ENCODE measurements at regions not wholly inside any gene's neighbourhood (a gene's known extent, or its start where the extent isn't known, plus 50 kb on each side); places are given as distances from the start of the nearest gene placed in this dataset.

DNA sequence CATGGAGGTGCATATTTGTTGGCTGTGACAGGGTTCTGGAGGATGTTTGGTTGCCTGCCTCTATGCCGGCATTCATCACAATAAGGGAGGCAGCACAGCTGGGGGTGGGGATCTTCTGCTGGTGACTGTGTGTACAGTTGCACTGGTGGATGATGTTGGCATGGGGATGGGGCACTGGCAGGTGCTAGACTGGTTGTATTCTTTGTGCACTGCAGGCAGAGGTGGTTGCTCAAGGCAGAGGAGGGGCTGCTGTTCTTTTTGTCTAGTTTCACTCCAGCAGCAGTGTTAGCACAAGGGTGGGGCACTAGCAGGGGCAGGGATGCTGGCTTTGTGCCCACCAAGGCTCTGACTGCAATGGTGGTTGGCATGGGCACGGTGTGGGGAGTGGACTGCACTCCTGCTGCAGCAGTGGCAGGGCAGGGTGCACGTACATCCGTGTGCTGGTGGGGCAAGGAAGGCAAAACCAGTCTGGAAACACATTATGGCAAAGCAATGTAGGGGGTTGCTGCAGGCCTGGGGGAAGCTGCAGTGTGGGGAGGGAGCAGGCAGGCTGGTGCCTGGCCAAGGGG is 69.3 kb downstream of the ISOC1 start:
- TF ChIP-seq POLR2A (IDR thresholded peaks at IDR 0.05) = no peak
- TF ChIP-seq, protein P1, sequence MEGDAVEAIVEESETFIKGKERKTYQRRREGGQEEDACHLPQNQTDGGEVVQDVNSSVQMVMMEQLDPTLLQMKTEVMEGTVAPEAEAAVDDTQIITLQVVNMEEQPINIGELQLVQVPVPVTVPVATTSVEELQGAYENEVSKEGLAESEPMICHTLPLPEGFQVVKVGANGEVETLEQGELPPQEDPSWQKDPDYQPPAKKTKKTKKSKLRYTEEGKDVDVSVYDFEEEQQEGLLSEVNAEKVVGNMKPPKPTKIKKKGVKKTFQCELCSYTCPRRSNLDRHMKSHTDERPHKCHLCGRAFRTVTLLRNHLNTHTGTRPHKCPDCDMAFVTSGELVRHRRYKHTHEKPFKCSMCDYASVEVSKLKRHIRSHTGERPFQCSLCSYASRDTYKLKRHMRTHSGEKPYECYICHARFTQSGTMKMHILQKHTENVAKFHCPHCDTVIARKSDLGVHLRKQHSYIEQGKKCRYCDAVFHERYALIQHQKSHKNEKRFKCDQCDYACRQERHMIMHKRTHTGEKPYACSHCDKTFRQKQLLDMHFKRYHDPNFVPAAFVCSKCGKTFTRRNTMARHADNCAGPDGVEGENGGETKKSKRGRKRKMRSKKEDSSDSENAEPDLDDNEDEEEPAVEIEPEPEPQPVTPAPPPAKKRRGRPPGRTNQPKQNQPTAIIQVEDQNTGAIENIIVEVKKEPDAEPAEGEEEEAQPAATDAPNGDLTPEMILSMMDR (IDR thresholded peaks at IDR 0.05) = no peak
- WGBS, 2 donors = 81 to 96% methylated on average over 4 of the region's 4 CpGs
- Histone ChIP-seq H3K27me3 (no peaks in the 10 kb centered on the region), H3K9me3 (no peaks in the 10 kb centered on the region), H3K27ac (no peak overlapping the region), H3K36me3 (ENCODE audit: low read depth, missing control alignments) (no peaks in the 10 kb centered on the region), H3K4me1 (no peaks in the 10 kb centered on the region), H3K4me3 (no peak overlapping the region)
- intact Hi-C loops (cut with DNase I; ENCODE audit: low total_unique reads) = no loop called here
- no peak for DNase-seq

DNA sequence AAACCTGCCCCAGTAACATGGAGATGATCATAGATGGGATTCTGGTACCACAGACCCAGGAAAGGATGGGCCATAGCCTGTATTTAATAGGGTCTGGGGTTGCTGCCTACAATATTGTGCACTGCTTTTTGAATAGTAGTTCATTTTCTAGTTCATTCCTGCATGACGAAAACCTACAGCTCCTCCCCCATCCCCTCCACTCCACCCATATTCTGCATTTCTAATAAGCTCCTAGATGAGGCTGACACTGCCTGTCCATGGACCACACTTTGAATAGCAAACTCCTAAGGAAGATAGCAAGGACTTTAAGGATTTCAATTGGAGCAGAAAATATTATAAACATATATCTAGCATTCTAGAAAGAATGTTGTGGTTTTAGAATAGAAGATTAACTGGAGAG is 75.5 kb downstream of the ISOC1 start:
- no peak for TF ChIP-seq POLR2A (IDR thresholded peaks at IDR 0.05)
- TF ChIP-seq, protein P1 (IDR thresholded peaks at IDR 0.05) = no peak
- intact Hi-C loops (cut with DNase I; ENCODE audit: low total_unique reads) = no loop called here
- H3K27ac ChIP-seq = no peak overlapping the region
- H3K36me3 ChIP-seq (ENCODE audit: low read depth, missing control alignments) = no peaks in the 10 kb centered on the region
- no peaks in the 10 kb centered on the region for H3K4me1 ChIP-seq
- WGBS, 2 donors = 76 to 80% methylated on average over 1 of the region's 1 CpG
- H3K9me3 ChIP-seq = no peaks in the 10 kb centered on the region
- no peak for DNase-seq
- no peak overlapping the region for H3K4me3 ChIP-seq
- no peaks in the 10 kb centered on the region for H3K27me3 ChIP-seq

DNA sequence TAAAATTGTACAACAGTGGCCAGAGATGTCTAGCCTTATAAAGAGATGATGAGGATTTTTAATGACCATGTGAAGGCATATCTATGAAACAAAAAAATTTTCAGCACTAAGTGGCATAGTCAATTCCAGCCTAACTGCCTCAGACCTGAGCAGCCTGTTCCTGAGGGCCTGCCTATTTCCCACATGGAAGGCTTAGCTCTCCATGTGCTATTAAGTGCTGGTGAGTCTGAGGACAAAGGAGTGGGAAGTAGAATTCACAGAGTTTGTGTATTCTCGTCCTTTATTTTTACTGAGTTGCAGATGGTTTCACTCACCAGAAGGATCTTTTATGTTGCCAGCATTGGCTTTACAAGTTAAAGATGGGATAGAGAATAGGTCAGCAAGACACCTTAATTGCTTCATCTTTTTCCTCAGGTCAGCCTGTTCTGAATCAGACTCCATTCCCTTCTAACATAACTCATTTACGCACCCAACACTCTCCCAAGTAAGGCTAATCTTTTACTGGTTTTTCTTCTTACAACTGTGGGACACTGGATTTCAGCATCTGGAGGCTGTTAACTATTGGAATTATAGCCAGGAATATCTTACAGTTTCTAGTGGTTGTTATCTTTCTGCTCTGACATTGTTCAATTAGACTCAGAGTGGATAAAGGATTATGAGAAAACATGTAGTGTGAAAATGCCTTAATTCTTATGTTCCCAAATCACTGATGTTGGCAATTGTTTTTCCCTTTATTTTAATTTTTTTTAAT is 76.8 kb downstream of the ISOC1 start:
- Histone ChIP-seq H3K27ac (no peak overlapping the region), H3K9me3 (no peaks in the 10 kb centered on the region), H3K4me3 (no peak overlapping the region), H3K27me3 (no peaks in the 10 kb centered on the region), H3K4me1 (no peaks in the 10 kb centered on the region), H3K36me3 (ENCODE audit: low read depth, missing control alignments) (no peaks in the 10 kb centered on the region)
- intact Hi-C loops (cut with DNase I; ENCODE audit: low total_unique reads) = no loop called here
- WGBS, 2 donors = 53 to 58% methylated on average over 2 of the region's 2 CpGs
- no peak for DNase-seq
- TF ChIP-seq POLR2A (IDR thresholded peaks at IDR 0.05) = no peak
- TF ChIP-seq, protein P1 (IDR thresholded peaks at IDR 0.05) = no peak

DNA sequence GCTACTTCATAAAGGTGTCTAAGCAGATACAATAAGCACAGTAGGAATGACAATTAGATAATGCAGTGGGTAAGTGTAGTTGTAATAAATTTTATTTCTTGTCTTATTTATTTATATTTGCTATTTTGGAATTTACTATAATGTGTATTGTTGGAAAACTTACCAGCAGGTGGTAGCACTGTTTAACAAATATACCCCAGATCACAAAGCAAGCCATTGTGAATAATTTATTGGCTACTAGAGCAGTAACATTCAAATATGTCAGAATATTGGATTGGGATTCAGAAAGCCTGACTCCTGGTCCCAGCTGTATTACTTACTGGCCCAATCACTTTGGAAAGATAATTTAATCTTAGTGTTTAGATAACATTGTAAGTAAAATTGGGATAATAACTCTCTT is 78.0 kb downstream of the ISOC1 start:
- TF ChIP-seq, protein P1 (IDR thresholded peaks at IDR 0.05) = no peak
- TF ChIP-seq POLR2A (IDR thresholded peaks at IDR 0.05) = no peak
- no peaks in the 10 kb centered on the region for H3K27me3 ChIP-seq
- no peaks in the 10 kb centered on the region for H3K4me1 ChIP-seq
- DNase-seq = no peak
- no peak overlapping the region for H3K4me3 ChIP-seq
- no peaks in the 10 kb centered on the region for H3K9me3 ChIP-seq
- H3K27ac ChIP-seq = no peak overlapping the region
- intact Hi-C loops (cut with DNase I; ENCODE audit: low total_unique reads) = no loop called here
- no peaks in the 10 kb centered on the region for H3K36me3 ChIP-seq (ENCODE audit: low read depth, missing control alignments)

- no peaks in the 10 kb centered on the region for H3K4me1 ChIP-seq
- TF ChIP-seq, protein P1 (IDR thresholded peaks at IDR 0.05) = no peak
- H3K27ac ChIP-seq = no peak overlapping the region
- no peaks in the 10 kb centered on the region for H3K27me3 ChIP-seq
- intact Hi-C loops (cut with DNase I; ENCODE audit: low total_unique reads) = no loop called here
- H3K4me3 ChIP-seq = no peak overlapping the region
- no peaks in the 10 kb centered on the region for H3K9me3 ChIP-seq
- no peaks in the 10 kb centered on the region for H3K36me3 ChIP-seq (ENCODE audit: low read depth, missing control alignments)
- DNase-seq = no peak
Measured at GRCh38 chr5:129173771-129174170, 79.2 kb downstream of the ISOC1 start.

Data from testis (tissue), 2 donors.